Trophoblast cell (in vitro differentiated cells and primary cell): ENCODE measurements at regions not wholly inside any gene's neighbourhood (a gene's known extent, or its start where the extent isn't known, plus 50 kb on each side); places are given as distances from the start of the nearest gene placed in this dataset.
A peak's percentile ranks its signal among the peaks of the same experiment; 100 is the strongest.

Experiments used
- DNase-seq, 2 donors: peaks; one replicate each; pipeline ENCODE4 v3.0.0-alpha.2; 2016
- H2AFZ ChIP-seq: 2 replicates; pipeline ENCODE4 v1.6.1; 2013; ENCODE audit warnings: low read length, moderate library complexity, mild to moderate bottlenecking; ENCODE audit not compliant: insufficient read depth, poor library complexity
- H2AK5ac ChIP-seq: 2 replicates; pipeline ENCODE4 v1.6.1; 2013; ENCODE audit warnings: mild to moderate bottlenecking, low read length
- H2BK120ac ChIP-seq: 2 replicates; pipeline ENCODE4 v1.6.1; 2013; ENCODE audit warnings: low read length, mild to moderate bottlenecking, moderate library complexity; ENCODE audit not compliant: insufficient read depth, poor library complexity
- H2BK12ac ChIP-seq: 2 replicates; pipeline ENCODE4 v1.6.1; 2013; ENCODE audit warnings: mild to moderate bottlenecking, low read length, moderate library complexity
- H2BK5ac ChIP-seq: 2 replicates; pipeline ENCODE4 v1.6.1; 2013; ENCODE audit warnings: low read length, low read depth, moderate library complexity, mild to moderate bottlenecking; ENCODE audit not compliant: poor library complexity
- H3K14ac ChIP-seq: 2 replicates; pipeline ENCODE4 v1.6.1; 2013; ENCODE audit warnings: mild to moderate bottlenecking, low read length
- H3K18ac ChIP-seq: 2 replicates; pipeline ENCODE4 v1.6.1; 2013; ENCODE audit warnings: mild to moderate bottlenecking, low read length
- H3K23ac ChIP-seq: 2 replicates; pipeline ENCODE4 v1.6.1; 2013; ENCODE audit warnings: low read length
- H3K27ac ChIP-seq: 2 replicates; pipeline ENCODE4 v1.5.1; 2013; ENCODE audit warnings: low read depth, mild to moderate bottlenecking, inconsistent platforms, low read length, moderate library complexity
- H3K27me3 ChIP-seq: 2 replicates; pipeline ENCODE4 v1.6.1; 2013; ENCODE audit warnings: inconsistent platforms, mild to moderate bottlenecking, low read length, moderate library complexity; ENCODE audit not compliant: insufficient read depth
- H3K36me3 ChIP-seq, 2 experiments: 1 replicate in 1 of 2; 2 replicates in 1 of 2; pipeline ENCODE4 v1.6.1; 2013; ENCODE audit warnings: low read length in 2 of 2, mild to moderate bottlenecking in 2 of 2, moderate library complexity in 1 of 2; ENCODE audit not compliant: insufficient read depth in 2 of 2, control insufficient read depth in 1 of 2
- H3K4ac ChIP-seq: 2 replicates; pipeline ENCODE4 v1.6.1; 2013; ENCODE audit warnings: low read depth, mild to moderate bottlenecking, low read length, moderate library complexity
- H3K4me1 ChIP-seq, 2 experiments: 1 replicate in 1 of 2; 2 replicates in 1 of 2; pipeline ENCODE4 v1.6.1; 2013; ENCODE audit warnings: low read length in 2 of 2, mild to moderate bottlenecking in 2 of 2, moderate library complexity in 1 of 2; ENCODE audit not compliant: insufficient read depth in 2 of 2, control insufficient read depth in 1 of 2
- H3K4me2 ChIP-seq: 2 replicates; pipeline ENCODE4 v1.6.1; 2013; ENCODE audit warnings: inconsistent platforms, mild to moderate bottlenecking, low read length, moderate library complexity
- H3K4me3 ChIP-seq: 2 replicates; pipeline ENCODE4 v1.5.1; 2013; ENCODE audit warnings: mild to moderate bottlenecking, low read depth, low read length, inconsistent platforms
- H3K79me1 ChIP-seq: one replicate; pipeline ENCODE4 v1.6.1; 2013; ENCODE audit warnings: low read length
- H3K79me2 ChIP-seq: 2 replicates; pipeline ENCODE4 v1.6.1; 2013; ENCODE audit warnings: low read length, mild to moderate bottlenecking; ENCODE audit not compliant: control insufficient read depth, insufficient read depth, poor library complexity
- H3K9ac ChIP-seq: 2 replicates; pipeline ENCODE4 v1.6.1; 2013; ENCODE audit warnings: mild to moderate bottlenecking, low read length
- H3K9me3 ChIP-seq: 2 replicates; pipeline ENCODE4 v1.6.1; 2013; ENCODE audit warnings: low read depth, mild to moderate bottlenecking, control low read depth, inconsistent platforms, low read length; ENCODE audit not compliant: insufficient read depth
- H4K12ac ChIP-seq: 2 replicates; pipeline ENCODE4 v1.6.1; 2013; ENCODE audit warnings: low read depth, mild to moderate bottlenecking, low read length, moderate library complexity
- H4K8ac ChIP-seq: 2 replicates; pipeline ENCODE4 v1.6.1; 2013; ENCODE audit warnings: low read depth, mild to moderate bottlenecking, low read length, moderate library complexity
- H4K91ac ChIP-seq: one replicate; pipeline ENCODE4 v1.6.1; 2013; ENCODE audit warnings: low read depth, mild to moderate bottlenecking, low read length, moderate library complexity
- WGBS: extraction: QIAGEN DNeasy Blood & Tissue Kit; methylation state at CpG from one replicate; pipeline ENCODE4 v1.1.7; 2013; ENCODE audit warnings: missing lambda C conversion rate; ENCODE audit not compliant: insufficient read length, insufficient coverage; ENCODE audit errors: extremely low coverage; 5-methylcytosine and 5-hydroxymethylcytosine counted together

DNA sequence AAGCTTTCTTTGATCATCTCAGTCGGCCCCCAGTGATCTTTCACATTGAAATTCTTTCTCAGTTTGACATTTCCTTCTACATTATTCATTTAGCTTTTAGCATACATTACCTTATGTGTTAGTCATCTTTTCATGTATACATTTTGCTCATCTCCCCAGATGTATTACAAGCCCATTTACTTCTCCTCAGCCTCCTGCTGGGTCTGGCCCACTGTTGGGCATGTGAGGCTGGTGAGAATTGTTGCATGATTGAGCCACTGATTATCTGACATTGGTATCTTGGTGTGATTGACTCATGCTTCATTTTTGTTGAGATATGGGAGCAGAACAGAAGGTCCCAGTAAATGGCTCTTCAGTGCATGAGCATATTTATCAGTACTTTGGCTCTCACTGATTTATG is 300.1 kb upstream of the DDX18 start:
- H3K36me3 ChIP-seq: no peaks in the 10 kb centered on the region
- no peak overlapping the region for H3K18ac ChIP-seq
- no CpG with 5 or more reads among the region's 1 CpG for WGBS

DNA sequence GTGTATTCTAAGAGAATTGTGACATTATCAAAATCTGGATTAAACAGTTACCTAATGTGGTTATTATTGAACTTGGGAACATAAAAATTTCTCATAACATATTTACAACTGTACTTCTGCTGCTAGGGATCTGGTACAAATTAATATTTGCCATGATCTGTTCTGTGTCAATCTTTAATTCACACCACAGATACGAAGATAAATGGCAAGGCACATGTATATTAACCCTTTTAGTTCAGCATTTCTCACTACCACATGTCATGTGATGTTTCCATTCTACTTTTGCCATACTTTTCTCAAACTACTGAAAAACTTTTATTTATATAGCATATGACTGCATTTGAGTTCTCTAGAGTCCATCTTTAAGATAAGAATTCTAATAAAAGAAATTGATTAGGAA is 295.3 kb upstream of the DDX18 start:
- H3K4me1 ChIP-seq: no peaks in the 10 kb centered on the region
- H3K79me1 ChIP-seq: no peaks in the 10 kb centered on the region
- WGBS: no CpG with 5 or more reads among the region's 1 CpG
- no peak overlapping the region for H3K4me2 ChIP-seq
- no peak overlapping the region for H2BK5ac ChIP-seq
- no peak overlapping the region for H3K18ac ChIP-seq
- no peak overlapping the region for H4K91ac ChIP-seq
- no peak overlapping the region for H3K14ac ChIP-seq
- H3K9me3 ChIP-seq: no peaks in the 10 kb centered on the region
- H3K79me2 ChIP-seq: no peaks in the 10 kb centered on the region
- H2AFZ ChIP-seq: no peak overlapping the region
- H4K12ac ChIP-seq: no peak overlapping the region
- H3K23ac ChIP-seq: no peak overlapping the region
- no peak overlapping the region for H3K9ac ChIP-seq
- H3K27ac ChIP-seq: no peak overlapping the region
- H3K27me3 ChIP-seq: no peaks in the 10 kb centered on the region
- H2BK120ac ChIP-seq: no peak overlapping the region
- no peak for DNase-seq
- H3K36me3 ChIP-seq: no peaks in the 10 kb centered on the region
- no peak overlapping the region for H2AK5ac ChIP-seq
- H2BK12ac ChIP-seq: no peak overlapping the region
- no peak overlapping the region for H4K8ac ChIP-seq
- no peak overlapping the region for H3K4me3 ChIP-seq
- H3K4ac ChIP-seq: no peak overlapping the region

More for the DNA sequence above, 300.1 kb upstream of the DDX18 start:
- Histone ChIP-seq H3K9ac (no peak overlapping the region), H3K4me3 (no peak overlapping the region), H3K4ac (no peak overlapping the region), H2BK5ac (no peak overlapping the region), H2BK120ac (no peak overlapping the region), H2AFZ (no peak overlapping the region), H3K4me2 (no peak overlapping the region), H4K91ac (no peak overlapping the region), H4K8ac (no peak overlapping the region), H3K14ac (no peak overlapping the region), H3K27me3 (no peaks in the 10 kb centered on the region), H2AK5ac (no peak overlapping the region), H3K27ac (no peak overlapping the region), H3K9me3 (no peaks in the 10 kb centered on the region), H3K79me1 (no peaks in the 10 kb centered on the region), H3K79me2 (no peaks in the 10 kb centered on the region), H2BK12ac (no peak overlapping the region), H3K23ac (no peak overlapping the region), H4K12ac (no peak overlapping the region), H3K4me1 (no peaks in the 10 kb centered on the region)
- DNase-seq: peak in 1 of 2 donors; percentile 56

DNA sequence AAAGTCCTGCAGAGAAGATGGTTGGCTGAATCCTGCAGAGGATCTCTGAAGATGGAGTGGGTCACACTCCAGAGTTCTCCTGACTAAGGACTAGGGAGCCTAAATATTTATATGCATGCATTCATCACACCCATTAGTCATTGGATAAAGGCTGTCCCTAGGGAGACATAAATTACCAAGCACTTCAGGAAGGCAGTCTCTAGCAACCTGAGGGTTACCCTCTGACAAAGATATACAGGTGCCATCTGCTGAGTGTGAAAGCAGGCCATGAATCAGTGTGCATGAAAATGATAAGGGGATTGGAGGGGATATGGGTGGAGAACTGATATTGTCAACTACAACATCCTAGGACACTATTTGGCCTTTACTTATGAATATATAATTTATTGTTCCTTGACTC is 294.8 kb upstream of the DDX18 start:
- no peaks in the 10 kb centered on the region for H3K36me3 ChIP-seq
- H3K4me1 ChIP-seq: no peaks in the 10 kb centered on the region
- H2BK5ac ChIP-seq: no peak overlapping the region
- no peak overlapping the region for H3K9ac ChIP-seq
- no peaks in the 10 kb centered on the region for H3K9me3 ChIP-seq
- no peak overlapping the region for H3K23ac ChIP-seq
- no peaks in the 10 kb centered on the region for H3K79me1 ChIP-seq
- no peak for DNase-seq
- no peak overlapping the region for H3K18ac ChIP-seq
- H2AK5ac ChIP-seq: no peak overlapping the region
- H3K79me2 ChIP-seq: no peaks in the 10 kb centered on the region
- H3K4me3 ChIP-seq: no peak overlapping the region
- no peak overlapping the region for H3K4ac ChIP-seq
- no peak overlapping the region for H3K4me2 ChIP-seq
- H2AFZ ChIP-seq: no peak overlapping the region
- H3K27ac ChIP-seq: no peak overlapping the region
- H2BK12ac ChIP-seq: no peak overlapping the region
- no peaks in the 10 kb centered on the region for H3K27me3 ChIP-seq
- H4K12ac ChIP-seq: no peak overlapping the region
- no peak overlapping the region for H4K91ac ChIP-seq
- no peak overlapping the region for H4K8ac ChIP-seq
- H2BK120ac ChIP-seq: no peak overlapping the region
- no peak overlapping the region for H3K14ac ChIP-seq

DNA sequence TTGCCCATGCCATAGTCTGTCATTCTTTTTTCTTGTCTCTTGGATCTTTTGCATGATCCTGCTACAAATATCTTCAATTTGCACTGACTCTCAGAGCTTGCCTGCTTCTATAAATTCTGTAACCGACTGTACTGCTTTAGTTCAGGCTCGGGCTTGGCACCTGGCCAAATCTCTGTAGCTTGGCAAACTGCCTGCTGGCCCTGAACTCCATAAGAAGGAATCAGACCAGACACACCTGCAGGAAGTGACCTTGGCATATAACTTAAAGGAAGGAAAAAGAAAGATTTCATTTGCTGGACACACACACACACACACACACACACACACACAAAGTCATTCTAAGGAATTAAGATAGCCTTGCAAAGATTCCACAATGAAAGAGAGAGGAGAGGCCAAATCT is 291.2 kb upstream of the DDX18 start:
- Histone ChIP-seq H3K18ac (no peak overlapping the region), H4K8ac (no peak overlapping the region), H3K14ac (no peak overlapping the region), H3K4ac (no peak overlapping the region), H4K12ac (no peak overlapping the region), H2BK5ac (no peak overlapping the region), H2BK120ac (no peak overlapping the region), H2BK12ac (no peak overlapping the region), H2AFZ (no peak overlapping the region), H3K9ac (no peak overlapping the region), H3K9me3 (no peaks in the 10 kb centered on the region), H3K79me2 (no peaks in the 10 kb centered on the region), H3K27me3 (no peaks in the 10 kb centered on the region), H3K79me1 (no peaks in the 10 kb centered on the region), H3K4me3 (no peak overlapping the region), H3K36me3 (no peaks in the 10 kb centered on the region), H2AK5ac (no peak overlapping the region), H3K4me1 (no peaks in the 10 kb centered on the region), H3K23ac (no peak overlapping the region), H3K4me2 (no peak overlapping the region), H3K27ac (no peak overlapping the region), H4K91ac (no peak overlapping the region)
- no peak for DNase-seq
- no CpG with 5 or more reads among the region's 2 CpGs for WGBS
